Activated B cell treated with CpG ODN at 0.5 μM for 24 hours (primary cell): ENCODE measurements at regions not wholly inside any gene's neighbourhood (a gene's known extent, or its start where the extent isn't known, plus 50 kb on each side); places are given as distances from the start of the nearest gene placed in this dataset.

Source experiments
- ATAC-seq: fragments of 200-7000 bp; cut with Tn5 transposase; one replicate; pipeline ENCODE4 v1.10.0; 2021; ENCODE audit warnings: low read depth, mild to moderate bottlenecking, moderate library complexity
- CTCF ChIA-PET: fragments of 350-600 bp; sonication (Branson Sonifier 250); formaldehyde crosslinking; loops from one replicate; lab custom pipeline; 2021; ENCODE audit warnings: antibody characterized with exemption; lab: Charles Lee
- POLR2A ChIA-PET: fragments of 350-600 bp; sonication (Branson Sonifier 250); formaldehyde crosslinking; loops from one replicate; lab custom pipeline; 2021; ENCODE audit warnings: antibody characterized with exemption; lab: Charles Lee
- DNase-seq: peaks from one replicate; pipeline ENCODE4 v3.0.0; 2022
- H3K27ac Mint-ChIP-seq: one replicate; pipeline ENCODE4 v1.8.0; 2020; ENCODE audit warnings: mixed read lengths
- H3K27me3 Mint-ChIP-seq: one replicate; pipeline ENCODE4 v1.8.0; 2021; ENCODE audit warnings: mixed read lengths
- H3K36me3 Mint-ChIP-seq: one replicate; pipeline ENCODE4 v1.8.0; 2021; ENCODE audit warnings: low read depth, mixed read lengths
- H3K4me1 Mint-ChIP-seq: one replicate; pipeline ENCODE4 v1.8.0; 2021; ENCODE audit warnings: mixed read lengths
- H3K4me3 Mint-ChIP-seq: one replicate; pipeline ENCODE4 v1.8.0; 2020; ENCODE audit warnings: mild to moderate bottlenecking, mixed read lengths
- H3K9me3 Mint-ChIP-seq: one replicate; pipeline ENCODE4 v1.8.0; 2020; ENCODE audit warnings: mixed read lengths
- intact Hi-C: fragments of 100-400 bp; cut with micrococcal nuclease; formaldehyde crosslinking; loops from one replicate; pipeline ENCODE4 v1.15.1; 2024
- TF ChIP-seq, protein P1 (sequence below): fragments of 200-600 bp; IDR thresholded peaks from one replicate; pipeline ENCODE4 v1.8.0; 2022; ENCODE audit warnings: antibody characterized with exemption, mild to moderate bottlenecking

DNA sequence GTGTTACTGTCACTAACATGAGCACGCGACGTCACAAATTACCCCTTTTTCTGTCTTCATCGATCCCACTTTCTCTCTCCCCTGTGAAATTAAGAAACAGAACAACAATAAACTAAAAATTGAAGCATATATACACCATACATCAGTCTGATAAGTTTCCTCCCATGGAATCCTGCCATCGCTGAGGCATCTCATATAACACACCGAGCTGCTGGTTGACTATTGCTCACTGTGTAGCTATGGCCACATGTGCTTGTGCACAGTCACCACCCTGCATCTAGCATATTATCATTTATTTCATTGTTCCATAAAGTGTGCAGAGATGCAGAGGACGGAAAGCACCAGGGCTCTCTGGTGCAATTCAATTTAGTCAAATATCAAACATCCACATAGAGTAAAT lies 777.9 kb upstream of the ARRDC4 start:
- Mint-ChIP-seq H3K9me3 (peaks cover 3% of the 10 kb centered on the region), H3K36me3 (no peaks in the 10 kb centered on the region), H3K27me3 (no peaks in the 10 kb centered on the region), H3K4me3 (no peak overlapping the region), H3K4me1 (no peaks in the 10 kb centered on the region), H3K27ac (no peak overlapping the region)
- ATAC-seq: no peak
- POLR2A ChIA-PET: no interaction called here
- DNase-seq: no peak
- CTCF ChIA-PET: no interaction called here
- intact Hi-C loops: no loop called here
- TF ChIP-seq, protein P1, sequence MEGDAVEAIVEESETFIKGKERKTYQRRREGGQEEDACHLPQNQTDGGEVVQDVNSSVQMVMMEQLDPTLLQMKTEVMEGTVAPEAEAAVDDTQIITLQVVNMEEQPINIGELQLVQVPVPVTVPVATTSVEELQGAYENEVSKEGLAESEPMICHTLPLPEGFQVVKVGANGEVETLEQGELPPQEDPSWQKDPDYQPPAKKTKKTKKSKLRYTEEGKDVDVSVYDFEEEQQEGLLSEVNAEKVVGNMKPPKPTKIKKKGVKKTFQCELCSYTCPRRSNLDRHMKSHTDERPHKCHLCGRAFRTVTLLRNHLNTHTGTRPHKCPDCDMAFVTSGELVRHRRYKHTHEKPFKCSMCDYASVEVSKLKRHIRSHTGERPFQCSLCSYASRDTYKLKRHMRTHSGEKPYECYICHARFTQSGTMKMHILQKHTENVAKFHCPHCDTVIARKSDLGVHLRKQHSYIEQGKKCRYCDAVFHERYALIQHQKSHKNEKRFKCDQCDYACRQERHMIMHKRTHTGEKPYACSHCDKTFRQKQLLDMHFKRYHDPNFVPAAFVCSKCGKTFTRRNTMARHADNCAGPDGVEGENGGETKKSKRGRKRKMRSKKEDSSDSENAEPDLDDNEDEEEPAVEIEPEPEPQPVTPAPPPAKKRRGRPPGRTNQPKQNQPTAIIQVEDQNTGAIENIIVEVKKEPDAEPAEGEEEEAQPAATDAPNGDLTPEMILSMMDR: no peak

DNA sequence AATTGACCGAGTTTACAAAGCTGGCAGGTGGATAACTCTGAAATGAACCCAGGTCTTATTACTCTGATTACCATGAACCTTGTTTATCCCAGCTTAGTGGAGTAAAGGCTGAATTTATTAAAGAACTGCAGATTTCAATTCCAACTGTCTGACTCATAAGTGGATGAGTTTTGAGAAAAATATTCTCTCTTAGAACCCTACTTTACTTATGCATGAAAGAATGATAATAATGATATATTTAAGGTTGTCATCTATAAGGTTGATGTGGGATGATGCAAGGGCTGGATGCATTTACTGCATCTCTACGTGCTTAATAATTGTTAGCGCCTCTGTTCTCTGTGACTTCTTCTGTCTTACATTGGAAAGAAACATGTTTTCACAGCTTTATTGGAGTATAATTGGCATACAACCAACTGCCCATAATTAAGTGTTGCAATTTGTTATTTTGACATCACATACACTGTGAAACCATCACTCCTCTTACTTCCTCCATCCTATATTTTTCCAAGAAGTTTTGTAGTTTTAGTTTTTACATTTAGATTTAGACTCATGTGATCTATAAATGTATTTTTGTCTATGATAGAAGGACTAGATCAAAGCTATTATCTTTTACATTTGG lies 771.2 kb upstream of the ARRDC4 start:
- ATAC-seq: no peak
- intact Hi-C loops: no loop called here
- POLR2A ChIA-PET: no interaction called here

DNA sequence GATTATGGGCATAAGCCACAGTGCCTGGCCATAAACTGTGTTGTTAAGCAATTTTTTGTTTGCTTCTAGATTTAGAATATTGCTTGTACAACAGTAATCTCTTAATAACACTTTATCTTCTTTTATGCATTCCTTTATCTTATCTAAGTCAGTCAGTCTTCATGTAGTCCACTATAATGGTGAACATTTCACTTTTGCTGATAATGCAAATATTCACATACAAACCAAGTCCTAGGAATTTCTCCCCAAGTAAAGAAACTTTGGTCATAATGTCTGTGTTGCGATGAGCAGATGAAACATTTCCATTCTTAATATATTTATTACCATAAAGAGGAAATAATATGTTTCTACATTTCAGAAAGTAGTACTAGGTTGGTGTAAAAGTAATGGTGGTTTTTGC lies 765.8 kb upstream of the ARRDC4 start:
- Mint-ChIP-seq H3K36me3 (no peaks in the 10 kb centered on the region), H3K4me3 (no peak overlapping the region), H3K4me1 (no peaks in the 10 kb centered on the region), H3K27ac (no peak overlapping the region), H3K9me3 (no peaks in the 10 kb centered on the region), H3K27me3 (no peaks in the 10 kb centered on the region)
- DNase-seq (no peak), ATAC-seq (no peak)
- intact Hi-C loops: no loop called here
- TF ChIP-seq, protein P1: no peak
- ChIA-PET CTCF (no interaction called here), POLR2A (no interaction called here)

More for the DNA sequence above, 771.2 kb upstream of the ARRDC4 start:
- CTCF ChIA-PET: no interaction called here
- H3K4me1 Mint-ChIP-seq: no peaks in the 10 kb centered on the region
- no peak for DNase-seq
- no peak overlapping the region for H3K4me3 Mint-ChIP-seq
- H3K27me3 Mint-ChIP-seq: no peaks in the 10 kb centered on the region
- H3K9me3 Mint-ChIP-seq: peaks cover 3% of the 10 kb centered on the region
- no peak overlapping the region for H3K27ac Mint-ChIP-seq
- TF ChIP-seq, protein P1: no peak
- H3K36me3 Mint-ChIP-seq: no peaks in the 10 kb centered on the region

DNA sequence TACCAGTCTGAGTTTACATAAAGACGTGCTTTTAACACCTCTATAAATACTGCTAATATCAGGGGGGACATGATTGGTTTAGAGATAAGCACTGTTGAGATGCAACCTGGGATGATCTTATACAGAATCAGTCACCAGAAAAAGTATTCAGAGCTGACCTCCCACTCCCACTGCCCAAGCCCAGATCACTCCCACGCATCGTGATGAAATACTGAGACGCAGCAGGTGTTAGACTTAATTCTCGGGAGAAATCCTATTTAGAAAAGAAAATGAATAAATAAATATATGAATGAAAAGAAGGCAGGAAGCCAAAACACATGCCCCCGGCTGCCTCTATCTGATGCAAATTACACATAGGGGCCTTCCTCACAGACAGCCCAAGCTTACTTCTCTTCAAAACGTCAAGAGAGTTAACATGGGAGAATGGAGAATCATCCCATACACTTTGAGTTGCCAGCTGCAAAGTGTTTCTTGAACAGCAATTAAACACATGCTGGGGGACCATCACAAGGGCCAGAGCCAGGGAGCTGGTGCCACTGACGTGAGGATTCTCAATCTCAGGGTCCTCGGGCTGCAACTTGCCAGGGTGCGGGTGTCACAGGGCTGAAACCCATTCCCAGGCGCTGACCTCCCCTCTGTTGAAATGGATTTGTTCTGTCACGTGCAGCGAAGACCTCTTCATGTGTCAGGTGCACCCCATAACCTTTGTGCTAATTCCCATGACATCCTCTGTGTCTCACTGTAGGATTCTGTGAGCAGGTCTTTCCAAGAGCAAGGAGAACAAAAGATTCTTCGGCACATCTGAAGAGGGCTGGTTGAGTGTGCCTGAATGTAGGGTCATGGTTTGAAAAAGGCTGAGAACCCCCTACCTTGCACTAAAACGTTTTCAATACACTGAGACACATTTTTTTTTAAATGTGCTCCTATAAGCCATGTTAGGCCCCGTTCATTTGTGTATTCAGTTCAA lies 764.2 kb upstream of the ARRDC4 start:
- CTCF ChIA-PET: no interaction called here
- no peak for ATAC-seq
- Mint-ChIP-seq H3K9me3 (no peaks in the 10 kb centered on the region), H3K4me1 (no peaks in the 10 kb centered on the region), H3K27me3 (no peaks in the 10 kb centered on the region), H3K27ac (no peak overlapping the region), H3K4me3 (no peak overlapping the region), H3K36me3 (no peaks in the 10 kb centered on the region)
- no peak for DNase-seq
- POLR2A ChIA-PET: no interaction called here
- TF ChIP-seq, protein P1: no peak
- intact Hi-C loops: no loop called here

DNA sequence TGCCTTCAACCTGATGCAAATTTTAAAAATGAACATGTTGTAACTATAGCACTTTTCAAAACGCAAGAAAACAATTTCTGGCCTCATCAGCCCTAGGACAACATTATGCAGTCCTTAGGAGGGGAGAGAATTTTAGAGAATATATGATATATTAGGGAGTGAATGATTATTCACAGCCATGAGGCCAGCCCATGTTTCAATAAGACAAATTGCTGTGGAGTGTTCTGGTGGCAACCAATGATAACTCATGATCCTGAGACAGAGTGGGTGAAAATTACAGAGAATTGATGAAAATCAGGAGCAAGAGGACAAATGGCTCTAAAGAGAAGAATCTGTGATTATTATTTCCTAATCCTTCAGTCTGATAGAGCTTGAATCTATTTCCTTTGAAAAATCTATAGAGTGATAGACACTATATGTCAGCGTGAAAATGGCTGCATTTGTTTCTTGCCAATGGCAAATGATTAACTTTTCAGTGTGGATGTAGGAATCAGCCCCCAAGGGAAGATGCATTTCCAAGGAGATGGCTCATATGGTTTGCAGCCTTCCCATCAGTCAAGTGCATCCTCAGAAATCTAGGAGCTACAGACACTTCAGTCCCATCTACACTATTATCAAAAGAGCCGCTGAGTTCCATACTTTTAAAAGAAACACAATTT lies 761.0 kb upstream of the ARRDC4 start:
- DNase-seq: no peak
- ChIA-PET CTCF (no interaction called here), POLR2A (no interaction called here)
- intact Hi-C loops: no loop called here
- Mint-ChIP-seq H3K36me3 (no peaks in the 10 kb centered on the region), H3K4me3 (no peak overlapping the region), H3K9me3 (peaks cover 7% of the 10 kb centered on the region), H3K27ac (no peak overlapping the region), H3K27me3 (no peaks in the 10 kb centered on the region), H3K4me1 (no peaks in the 10 kb centered on the region)
- TF ChIP-seq, protein P1: no peak
- ATAC-seq: no peak
